Psoas muscle (tissue), 7 donors: ENCODE measurements at regions not wholly inside any gene's neighbourhood (a gene's known extent, or its start where the extent isn't known, plus 50 kb on each side); places are given as distances from the start of the nearest gene placed in this dataset.

ENCODE experiments used
- ATAC-seq, 4 donors: fragments of 200-7000 bp; cut with Tn5 transposase; one replicate each; pipeline ENCODE4 v1.9.1; 2020; ENCODE audit warnings: moderate library complexity in 3 of 4, mild to moderate bottlenecking in 2 of 4
- DNase-seq, 2 donors: peaks; one replicate each; pipeline ENCODE4 v3.0.0-alpha.2; 2020
- H3K27ac ChIP-seq: fragments of 200-600 bp; one replicate; pipeline ENCODE4 v1.8.0; 2022
- H3K27me3 ChIP-seq, 3 donors: fragments of 200-600 bp in 1 of 3; one replicate each; pipeline versions ENCODE4 v1.6.1 to v1.8.0; 2013 to 2022; ENCODE audit warnings: low read length in 2 of 3, mild to moderate bottlenecking in 2 of 3, moderate library complexity in 1 of 3; ENCODE audit not compliant: insufficient read depth in 3 of 3
- H3K36me3 ChIP-seq, 2 donors: fragments of 200-600 bp in 1 of 2; one replicate each; pipeline versions ENCODE4 v1.6.1 to v1.8.0; 2013 to 2022; ENCODE audit warnings: low read depth in 1 of 2, mild to moderate bottlenecking in 1 of 2, moderate library complexity in 1 of 2; ENCODE audit not compliant: insufficient read depth in 1 of 2
- H3K4me1 ChIP-seq: fragments of 200-600 bp; one replicate; pipeline ENCODE4 v1.8.0; 2022
- H3K4me3 ChIP-seq: fragments of 200-600 bp; one replicate; pipeline ENCODE4 v1.8.0; 2022; ENCODE audit warnings: mild to moderate bottlenecking
- H3K9me3 ChIP-seq: fragments of 200-600 bp; one replicate; pipeline ENCODE4 v1.8.0; 2022
- WGBS, 3 donors: extraction: QIAGEN DNeasy Blood & Tissue Kit; methylation state at CpG; one replicate each; pipeline versions ENCODE4 v1.1.6 to v1.1.7; 2013; 5-methylcytosine and 5-hydroxymethylcytosine counted together
- intact Hi-C, 2 donors: fragments of 100-400 bp; cut with DNase I; formaldehyde crosslinking; loops; one replicate each; pipeline versions ENCODE4 v1.11.0 to v1.14.2; 2022
- TF ChIP-seq, protein P1 (sequence below): fragments of 200-600 bp; IDR thresholded peaks from one replicate; pipeline ENCODE4 v1.8.0; 2022; ENCODE audit warnings: antibody characterized with exemption
- donor health status: healthy with polysubstance abuse.
- donor health status: DM: no; HTN: no; CAD: no; lungs with moderate emphysema.
- donor health status: Bipolar disorder and iron deficiency.
- donor health status: healthy.
- donor health status: DM: yes; HTN: yes; CAD: no.
- donor health status: DM: no; HTN: no; CAD: no.
- donor health status: DM: yes; HTN: yes; CAD: no.

DNA sequence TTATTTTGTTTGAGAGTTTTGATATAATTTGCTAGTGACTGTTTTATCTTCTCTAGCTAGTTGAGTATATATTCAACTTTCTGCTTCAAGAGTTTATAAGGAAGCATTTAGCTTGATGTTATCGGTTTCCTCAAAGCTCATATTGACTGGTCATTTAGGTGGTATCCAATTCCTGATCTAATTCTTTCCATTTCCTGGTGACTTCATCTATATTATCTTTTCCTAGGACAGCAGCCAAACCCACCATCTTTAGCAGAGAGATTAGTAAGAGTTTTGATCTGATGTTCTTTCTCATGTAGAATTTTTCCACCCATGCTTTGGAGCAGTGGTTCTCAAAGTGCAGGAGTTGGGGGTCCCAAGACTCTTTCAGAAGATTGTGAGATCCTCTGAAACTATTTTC, 148.6 kb upstream of the STT3B start:
- Histone ChIP-seq H3K9me3 (no peaks in the 10 kb centered on the region), H3K27me3 (no peaks in the 10 kb centered on the region), H3K36me3 (no peaks in the 10 kb centered on the region), H3K4me3 (no peak overlapping the region), H3K4me1 (no peaks in the 10 kb centered on the region), H3K27ac (no peak overlapping the region)
- no peak for DNase-seq
- TF ChIP-seq, protein P1, sequence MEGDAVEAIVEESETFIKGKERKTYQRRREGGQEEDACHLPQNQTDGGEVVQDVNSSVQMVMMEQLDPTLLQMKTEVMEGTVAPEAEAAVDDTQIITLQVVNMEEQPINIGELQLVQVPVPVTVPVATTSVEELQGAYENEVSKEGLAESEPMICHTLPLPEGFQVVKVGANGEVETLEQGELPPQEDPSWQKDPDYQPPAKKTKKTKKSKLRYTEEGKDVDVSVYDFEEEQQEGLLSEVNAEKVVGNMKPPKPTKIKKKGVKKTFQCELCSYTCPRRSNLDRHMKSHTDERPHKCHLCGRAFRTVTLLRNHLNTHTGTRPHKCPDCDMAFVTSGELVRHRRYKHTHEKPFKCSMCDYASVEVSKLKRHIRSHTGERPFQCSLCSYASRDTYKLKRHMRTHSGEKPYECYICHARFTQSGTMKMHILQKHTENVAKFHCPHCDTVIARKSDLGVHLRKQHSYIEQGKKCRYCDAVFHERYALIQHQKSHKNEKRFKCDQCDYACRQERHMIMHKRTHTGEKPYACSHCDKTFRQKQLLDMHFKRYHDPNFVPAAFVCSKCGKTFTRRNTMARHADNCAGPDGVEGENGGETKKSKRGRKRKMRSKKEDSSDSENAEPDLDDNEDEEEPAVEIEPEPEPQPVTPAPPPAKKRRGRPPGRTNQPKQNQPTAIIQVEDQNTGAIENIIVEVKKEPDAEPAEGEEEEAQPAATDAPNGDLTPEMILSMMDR = no peak
- ATAC-seq = no peak
- 81 to 89% (median 88%) methylated on average over 1 of the region's 1 CpG for WGBS, 3 donors
- intact Hi-C loops = no loop called here

DNA sequence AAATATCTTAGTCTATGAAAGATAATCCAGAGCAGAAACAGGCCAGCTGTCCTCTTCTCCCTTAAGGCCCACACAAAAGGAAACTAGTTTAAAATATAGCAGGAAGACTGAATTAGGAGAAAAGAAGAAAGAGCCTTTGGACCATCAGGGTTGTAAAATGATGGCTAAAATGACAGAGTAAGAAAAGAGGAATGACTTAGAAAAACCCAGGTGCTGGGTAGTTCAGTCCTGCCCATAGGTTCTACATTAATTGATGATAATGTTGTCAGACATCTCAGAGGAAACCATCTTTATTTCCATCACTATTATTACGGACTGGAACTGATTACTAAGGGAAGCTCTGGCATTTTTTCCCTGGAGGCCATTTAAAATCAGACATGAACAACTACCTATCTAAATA, 142.8 kb upstream of the STT3B start:
- no peaks in the 10 kb centered on the region for H3K36me3 ChIP-seq
- no peaks in the 10 kb centered on the region for H3K9me3 ChIP-seq
- WGBS, 3 donors = 59 to 66% (median 59%) methylated on average over 1 of the region's 1 CpG
- H3K27ac ChIP-seq = no peak overlapping the region
- TF ChIP-seq, protein P1 = no peak
- ATAC-seq (no peak), DNase-seq (no peak)
- no peaks in the 10 kb centered on the region for H3K4me1 ChIP-seq
- no peak overlapping the region for H3K4me3 ChIP-seq
- intact Hi-C loops = no loop called here
- H3K27me3 ChIP-seq = peaks cover 0 to 2% (median 0%) of the 10 kb centered on the region in 3 donors

DNA sequence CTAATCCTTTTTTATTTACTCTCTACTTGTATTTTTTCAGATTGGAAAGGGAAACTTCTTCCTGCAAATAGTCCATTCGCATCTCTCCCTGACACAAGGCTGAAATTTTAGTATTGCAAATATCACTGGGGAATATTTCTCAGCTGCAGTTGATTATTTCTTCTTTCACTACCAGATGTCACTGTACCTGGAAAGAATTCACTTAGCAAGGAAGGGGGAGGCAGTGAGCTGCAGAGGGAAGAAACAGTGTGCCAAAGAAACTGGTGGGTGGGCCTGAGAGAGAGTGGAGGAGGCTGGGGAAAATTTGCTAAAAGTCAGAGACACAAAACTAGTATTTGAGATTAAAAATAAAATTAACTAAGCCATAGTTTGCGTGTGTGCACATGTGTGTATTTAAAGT, 142.3 kb upstream of the STT3B start:
- H3K4me1 ChIP-seq = no peaks in the 10 kb centered on the region
- TF ChIP-seq, protein P1 = no peak
- H3K4me3 ChIP-seq = no peak overlapping the region
- no peak overlapping the region for H3K27ac ChIP-seq
- DNase-seq = no peak
- ATAC-seq = no peak
- no peaks in the 10 kb centered on the region for H3K9me3 ChIP-seq
- peaks cover 0 to 2% (median 0%) of the 10 kb centered on the region in 3 donors for H3K27me3 ChIP-seq
- intact Hi-C loops = no loop called here
- 89 to 91% (median 90%) methylated on average over 2 of the region's 2 CpGs for WGBS, 3 donors
- no peaks in the 10 kb centered on the region for H3K36me3 ChIP-seq

GRCh38 chr3:31391150-31391549, 141.6 kb upstream of the STT3B start:
- no peaks in the 10 kb centered on the region for H3K9me3 ChIP-seq
- ATAC-seq (no peak), DNase-seq (no peak)
- H3K27ac ChIP-seq = no peak overlapping the region
- H3K4me1 ChIP-seq = no peaks in the 10 kb centered on the region
- peaks cover 0 to 2% (median 0%) of the 10 kb centered on the region in 3 donors for H3K27me3 ChIP-seq
- TF ChIP-seq, protein P1 = no peak
- no peaks in the 10 kb centered on the region for H3K36me3 ChIP-seq
- no peak overlapping the region for H3K4me3 ChIP-seq
- 24 to 34% (median 26%) methylated on average over 3 of the region's 3 CpGs for WGBS, 3 donors
- intact Hi-C loops = no loop called here

- Histone ChIP-seq H3K4me3 (no peak overlapping the region), H3K27me3 (peaks cover 0 to 2% (median 0%) of the 10 kb centered on the region in 3 donors), H3K4me1 (no peaks in the 10 kb centered on the region), H3K36me3 (no peaks in the 10 kb centered on the region), H3K27ac (no peak overlapping the region), H3K9me3 (no peaks in the 10 kb centered on the region)
- no peak for ATAC-seq
- TF ChIP-seq, protein P1 = no peak
- intact Hi-C loops = no loop called here
- WGBS, 3 donors = 92 to 97% (median 94%) methylated on average over 2 of the region's 2 CpGs
- DNase-seq = no peak
These were observed 140.2 kb upstream of the STT3B start for GRCh38 chr3:31392568-31392967.
